GM18868 (cell line): ENCODE measurements at regions not wholly inside any gene's neighbourhood (a gene's known extent, or its start where the extent isn't known, plus 50 kb on each side); places are given as distances from the start of the nearest gene placed in this dataset.
"Not testable (repeated sequence)": the region's sequence is repeated elsewhere in the genome, so short reads cannot be mapped to it uniquely, and the experiment has no call there.

Experiments
- ATAC-seq: cut with Tn5 transposase; IDR thresholded peaks from one replicate; pipeline ENCODE4 v1.9.1; 2021; ENCODE audit warnings: mild to moderate bottlenecking, moderate library complexity; ENCODE audit not compliant: unreplicated experiment

- no peak for ATAC-seq
These were observed 486.3 kb upstream of the LRFN5 start for GRCh38 chr14:41120402-41120801.

- no peak for ATAC-seq
These were observed 510.5 kb upstream of the LRFN5 start for GRCh38 chr14:41096131-41096530.

- ATAC-seq = no peak
These were observed 519.6 kb upstream of the LRFN5 start for GRCh38 chr14:41087056-41087455.

GRCh38 chr14:41073544-41073943, 533.1 kb upstream of the LRFN5 start:
- no peak for ATAC-seq

GRCh38 chr14:41072776-41073175, 533.9 kb upstream of the LRFN5 start:
- no peak for ATAC-seq

- no peak for ATAC-seq
These were observed 535.3 kb upstream of the LRFN5 start for GRCh38 chr14:41071351-41071750.

- ATAC-seq = no peak
These were observed 543.9 kb upstream of the LRFN5 start for GRCh38 chr14:41062826-41063225.

GRCh38 chr14:41055589-41055988, 551.1 kb upstream of the LRFN5 start:
- no peak for ATAC-seq

- ATAC-seq = no peak
These were observed 554.9 kb upstream of the LRFN5 start for GRCh38 chr14:41051801-41052200.

- no peak for ATAC-seq
These were observed 558.9 kb upstream of the LRFN5 start for GRCh38 chr14:41047763-41048162.

- no peak for ATAC-seq
These were observed 569.3 kb upstream of the LRFN5 start for GRCh38 chr14:41037388-41037787.

- ATAC-seq = no peak
These were observed 571.7 kb upstream of the LRFN5 start for GRCh38 chr14:41034969-41035368.

- ATAC-seq = no peak
These were observed 583.7 kb upstream of the LRFN5 start for GRCh38 chr14:41022932-41023331.

GRCh38 chr14:41016213-41016612, 590.5 kb upstream of the LRFN5 start:
- ATAC-seq = no peak

- no peak for ATAC-seq
These were observed 606.3 kb upstream of the LRFN5 start for GRCh38 chr14:41000350-41000749.

- no peak for ATAC-seq
These were observed 617.4 kb upstream of the LRFN5 start for GRCh38 chr14:40989260-40989659.

GRCh38 chr14:40987481-40987880, 619.2 kb upstream of the LRFN5 start:
- ATAC-seq = no peak

GRCh38 chr14:40986655-40987054, 620.0 kb upstream of the LRFN5 start:
- ATAC-seq = no peak

GRCh38 chr14:40985584-40985983, 621.1 kb upstream of the LRFN5 start:
- ATAC-seq = no peak

- no peak for ATAC-seq
These were observed 623.1 kb upstream of the LRFN5 start for GRCh38 chr14:40983604-40984003.

- ATAC-seq = no peak
These were observed 625.4 kb upstream of the LRFN5 start for GRCh38 chr14:40981247-40981646.

- not testable (repeated sequence) for ATAC-seq
These were observed 646.4 kb upstream of the LRFN5 start for GRCh38 chr14:40960257-40960656.

GRCh38 chr14:40955131-40955505, 651.6 kb upstream of the LRFN5 start:
- ATAC-seq = no peak
